ENCODE measurements at regions not wholly inside any gene's neighbourhood (a gene's known extent, or its start where the extent isn't known, plus 50 kb on each side); places are given as distances from the start of the nearest gene placed in this dataset.

DNA sequence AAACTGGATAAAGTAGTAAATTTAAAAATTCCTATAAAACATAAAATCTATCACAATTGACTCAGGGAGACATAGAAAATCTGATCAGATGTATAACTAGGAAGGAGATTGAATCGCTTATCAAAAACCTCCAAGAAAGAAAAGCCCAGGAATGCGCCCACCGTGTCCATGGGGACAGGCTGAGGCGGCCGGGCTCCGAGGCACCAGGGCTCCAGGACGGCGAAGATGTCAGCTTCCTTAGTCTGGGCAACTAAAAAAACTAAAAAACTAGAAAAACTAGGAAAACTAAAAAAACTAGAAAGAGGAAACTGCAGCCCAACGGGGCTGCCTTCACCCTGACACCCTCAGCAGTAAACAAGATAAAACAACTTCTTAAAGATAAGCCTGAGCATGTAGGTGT, 229.0 kb upstream of the RAB4A start:
- TF ChIP-seq, protein P1, sequence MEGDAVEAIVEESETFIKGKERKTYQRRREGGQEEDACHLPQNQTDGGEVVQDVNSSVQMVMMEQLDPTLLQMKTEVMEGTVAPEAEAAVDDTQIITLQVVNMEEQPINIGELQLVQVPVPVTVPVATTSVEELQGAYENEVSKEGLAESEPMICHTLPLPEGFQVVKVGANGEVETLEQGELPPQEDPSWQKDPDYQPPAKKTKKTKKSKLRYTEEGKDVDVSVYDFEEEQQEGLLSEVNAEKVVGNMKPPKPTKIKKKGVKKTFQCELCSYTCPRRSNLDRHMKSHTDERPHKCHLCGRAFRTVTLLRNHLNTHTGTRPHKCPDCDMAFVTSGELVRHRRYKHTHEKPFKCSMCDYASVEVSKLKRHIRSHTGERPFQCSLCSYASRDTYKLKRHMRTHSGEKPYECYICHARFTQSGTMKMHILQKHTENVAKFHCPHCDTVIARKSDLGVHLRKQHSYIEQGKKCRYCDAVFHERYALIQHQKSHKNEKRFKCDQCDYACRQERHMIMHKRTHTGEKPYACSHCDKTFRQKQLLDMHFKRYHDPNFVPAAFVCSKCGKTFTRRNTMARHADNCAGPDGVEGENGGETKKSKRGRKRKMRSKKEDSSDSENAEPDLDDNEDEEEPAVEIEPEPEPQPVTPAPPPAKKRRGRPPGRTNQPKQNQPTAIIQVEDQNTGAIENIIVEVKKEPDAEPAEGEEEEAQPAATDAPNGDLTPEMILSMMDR (IDR thresholded peaks at IDR 0.05) = no peak
- no peaks in the 10 kb centered on the region for H3K79me2 ChIP-seq
- H3K4me3 ChIP-seq (ENCODE audit: low read depth, low read length) = no peak overlapping the region
- H3K36me3 ChIP-seq (ENCODE audit: control insufficient read depth, insufficient read depth, low read length) = no peaks in the 10 kb centered on the region
- H3K4me1 ChIP-seq = no peaks in the 10 kb centered on the region
- H3K9ac ChIP-seq = no peak overlapping the region
- no peaks in the 10 kb centered on the region for H3K9me3 ChIP-seq (ENCODE audit: control insufficient read depth, low read length)
- no peaks in the 10 kb centered on the region for H3K27me3 ChIP-seq (ENCODE audit: control insufficient read depth, insufficient read depth, low read length)
- H2AFZ ChIP-seq = no peak overlapping the region
- H3K4me2 ChIP-seq (ENCODE audit: low read length) = no peak overlapping the region
- no peak overlapping the region for H3K27ac ChIP-seq

DNA sequence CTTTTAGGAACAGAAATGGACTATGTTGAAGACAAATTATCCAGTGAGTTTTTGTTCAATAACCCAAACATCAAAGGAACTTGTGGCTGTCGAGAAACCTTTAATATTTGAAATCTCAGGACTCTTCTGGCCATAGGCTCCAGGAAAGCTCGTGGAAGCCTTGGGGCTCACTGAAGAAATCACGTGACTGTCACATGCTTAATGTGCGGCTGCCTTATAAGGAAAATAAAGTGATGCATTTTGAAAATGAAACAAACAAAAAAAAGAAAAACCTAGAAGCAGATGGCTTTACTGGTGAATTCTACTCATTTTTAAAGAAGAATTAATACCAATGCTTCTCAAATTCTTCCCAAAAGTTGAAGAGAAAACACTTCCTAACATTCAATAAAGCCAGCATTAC, 228.4 kb upstream of the RAB4A start:
- no peaks in the 10 kb centered on the region for H3K27me3 ChIP-seq (ENCODE audit: control insufficient read depth, insufficient read depth, low read length)
- no peak overlapping the region for H3K9ac ChIP-seq
- H3K4me3 ChIP-seq (ENCODE audit: low read depth, low read length) = no peak overlapping the region
- H3K27ac ChIP-seq = no peak overlapping the region
- H3K9me3 ChIP-seq (ENCODE audit: control insufficient read depth, low read length) = no peaks in the 10 kb centered on the region
- H3K79me2 ChIP-seq = no peaks in the 10 kb centered on the region
- H2AFZ ChIP-seq = no peak overlapping the region
- no peaks in the 10 kb centered on the region for H3K4me1 ChIP-seq
- TF ChIP-seq, protein P1 (IDR thresholded peaks at IDR 0.05) = no peak
- no peak overlapping the region for H3K4me2 ChIP-seq (ENCODE audit: low read length)
- no peaks in the 10 kb centered on the region for H3K36me3 ChIP-seq (ENCODE audit: control insufficient read depth, insufficient read depth, low read length)

DNA sequence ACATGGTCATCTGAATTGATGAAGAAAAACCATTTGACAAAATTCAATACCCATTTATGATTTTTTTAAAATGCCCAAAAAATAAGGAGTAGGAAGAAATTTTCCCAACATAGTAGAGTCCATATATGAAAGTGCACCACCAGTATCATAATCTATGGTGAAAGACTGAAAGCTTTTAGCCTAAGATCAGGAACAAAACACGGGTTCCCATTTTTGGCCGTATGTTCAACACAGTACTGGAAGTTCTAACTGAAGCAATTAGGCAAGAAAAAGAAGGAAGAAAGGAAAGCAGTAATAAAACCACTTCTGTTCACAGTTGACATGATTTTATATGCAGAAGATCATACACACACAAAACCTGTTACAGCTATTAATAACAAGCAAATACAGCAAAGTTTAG, 227.8 kb upstream of the RAB4A start:
- H3K4me1 ChIP-seq = no peaks in the 10 kb centered on the region
- H3K9me3 ChIP-seq (ENCODE audit: control insufficient read depth, low read length) = no peaks in the 10 kb centered on the region
- H3K36me3 ChIP-seq (ENCODE audit: control insufficient read depth, insufficient read depth, low read length) = no peaks in the 10 kb centered on the region
- TF ChIP-seq, protein P1 (IDR thresholded peaks at IDR 0.05) = no peak
- no peak overlapping the region for H3K4me2 ChIP-seq (ENCODE audit: low read length)
- H3K27ac ChIP-seq = no peak overlapping the region
- no peak overlapping the region for H2AFZ ChIP-seq
- H3K4me3 ChIP-seq (ENCODE audit: low read depth, low read length) = no peak overlapping the region
- no peaks in the 10 kb centered on the region for H3K79me2 ChIP-seq
- H3K27me3 ChIP-seq (ENCODE audit: control insufficient read depth, insufficient read depth, low read length) = no peaks in the 10 kb centered on the region
- H3K9ac ChIP-seq = no peak overlapping the region

DNA sequence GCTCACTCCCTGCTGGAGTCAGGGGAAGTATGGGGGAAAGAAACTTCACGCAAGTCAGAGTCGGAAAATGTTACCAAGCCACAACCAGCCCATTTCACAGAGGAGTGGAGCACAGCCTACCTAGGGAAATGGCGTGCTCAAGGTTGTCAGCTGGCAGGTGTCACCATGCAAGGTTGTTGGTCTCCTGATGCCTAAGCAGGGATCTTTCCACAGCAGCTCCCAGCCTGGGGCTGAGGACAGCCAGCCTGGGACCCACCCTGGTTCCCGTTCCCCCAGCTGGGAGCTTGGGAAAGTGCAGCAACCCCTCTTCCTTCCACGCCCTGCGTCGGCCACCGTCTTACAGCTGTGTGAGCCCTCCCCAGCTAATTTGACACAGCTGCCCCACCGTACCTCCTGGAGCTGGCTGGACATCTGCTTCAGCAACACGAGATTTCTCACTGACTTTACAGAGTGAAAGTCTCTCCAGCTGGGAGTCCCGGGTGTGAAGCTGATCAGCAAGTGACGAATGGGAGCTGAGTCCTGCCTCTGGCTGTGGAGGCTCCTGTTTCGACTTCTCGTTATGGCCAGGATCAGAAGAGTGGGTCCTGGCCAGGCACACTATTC, 224.6 kb upstream of the RAB4A start:
- H3K9me3 ChIP-seq (ENCODE audit: control insufficient read depth, low read length) = no peaks in the 10 kb centered on the region
- no peak overlapping the region for H3K9ac ChIP-seq
- no peaks in the 10 kb centered on the region for H3K27me3 ChIP-seq (ENCODE audit: control insufficient read depth, insufficient read depth, low read length)
- H2AFZ ChIP-seq = no peak overlapping the region
- no peak overlapping the region for H3K27ac ChIP-seq
- H3K4me1 ChIP-seq = no peaks in the 10 kb centered on the region
- H3K4me3 ChIP-seq (ENCODE audit: low read depth, low read length) = no peak overlapping the region
- H3K79me2 ChIP-seq = no peaks in the 10 kb centered on the region
- H3K4me2 ChIP-seq (ENCODE audit: low read length) = no peak overlapping the region
- TF ChIP-seq, protein P1 (IDR thresholded peaks at IDR 0.05) = no peak
- no peaks in the 10 kb centered on the region for H3K36me3 ChIP-seq (ENCODE audit: control insufficient read depth, insufficient read depth, low read length)

DNA sequence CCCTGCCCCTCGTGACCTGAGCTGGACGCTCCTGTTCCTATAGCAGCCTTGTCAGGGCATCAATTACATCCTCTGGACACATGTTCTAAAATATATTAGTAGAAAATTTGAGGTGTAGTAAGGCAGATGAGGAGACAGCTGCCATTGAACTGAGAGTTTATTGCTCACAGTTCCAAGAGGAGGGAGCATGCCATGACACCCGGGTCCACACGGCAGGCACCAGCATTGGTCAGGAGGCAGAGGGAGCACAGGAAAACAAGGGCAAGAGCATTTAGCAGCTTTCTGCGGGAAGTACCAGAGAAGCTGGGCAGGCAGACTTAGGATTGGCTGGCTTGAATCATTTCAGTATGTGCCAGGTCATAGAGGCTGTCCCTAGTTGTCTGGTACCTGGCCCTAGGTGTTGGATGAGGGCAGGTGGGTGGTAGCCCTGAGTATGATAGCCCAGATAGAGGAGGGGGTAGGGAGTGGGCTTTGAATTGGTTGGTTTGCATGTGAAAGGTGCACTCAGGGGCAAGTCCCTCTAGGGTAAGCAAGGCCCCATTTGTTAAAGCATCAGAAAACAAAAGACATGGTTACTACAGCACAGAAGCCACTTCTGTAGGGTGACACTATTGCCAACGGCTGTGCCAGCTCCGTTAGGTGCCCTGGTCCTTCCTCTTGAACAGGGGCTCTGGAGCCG, 223.6 kb upstream of the RAB4A start:
- Histone ChIP-seq H3K27me3 (ENCODE audit: control insufficient read depth, insufficient read depth, low read length) (no peaks in the 10 kb centered on the region), H3K4me3 (ENCODE audit: low read depth, low read length) (no peak overlapping the region), H3K4me1 (no peaks in the 10 kb centered on the region), H3K9ac (no peak overlapping the region), H2AFZ (no peak overlapping the region), H3K36me3 (ENCODE audit: control insufficient read depth, insufficient read depth, low read length) (no peaks in the 10 kb centered on the region), H3K79me2 (no peaks in the 10 kb centered on the region), H3K27ac (no peak overlapping the region), H3K9me3 (ENCODE audit: control insufficient read depth, low read length) (no peaks in the 10 kb centered on the region), H3K4me2 (ENCODE audit: low read length) (no peak overlapping the region)
- TF ChIP-seq, protein P1 (IDR thresholded peaks at IDR 0.05) = no peak

All from parathyroid adenoma (tissue), 2 donors.